GM18520 (cell line): ENCODE measurements at regions not wholly inside any gene's neighbourhood (a gene's known extent, or its start where the extent isn't known, plus 50 kb on each side); places are given as distances from the start of the nearest gene placed in this dataset.

Experiments
- ATAC-seq: cut with Tn5 transposase; IDR thresholded peaks from one replicate; pipeline ENCODE4 v1.9.1; 2021; ENCODE audit not compliant: unreplicated experiment

- no peak for ATAC-seq
These were observed 149.5 kb upstream of the RPS6KA2 start for GRCh38 chr6:166776571-166776970.

- no peak for ATAC-seq
These were observed 148.8 kb upstream of the RPS6KA2 start for GRCh38 chr6:166775923-166776220.

- no peak for ATAC-seq
These were observed 148.3 kb upstream of the RPS6KA2 start for GRCh38 chr6:166775180-166775922.

- ATAC-seq = no peak
These were observed 147.7 kb upstream of the RPS6KA2 start for GRCh38 chr6:166774770-166775169.

GRCh38 chr6:166774292-166774691 is 147.2 kb upstream of the RPS6KA2 start:
- no peak for ATAC-seq

- no peak for ATAC-seq
These were observed 145.5 kb upstream of the RPS6KA2 start for GRCh38 chr6:166772518-166772917.

GRCh38 chr6:166771701-166772100 is 144.7 kb upstream of the RPS6KA2 start:
- ATAC-seq = no peak

GRCh38 chr6:166770216-166771116 is 143.4 kb upstream of the RPS6KA2 start:
- no peak for ATAC-seq

GRCh38 chr6:166769648-166770047 is 142.6 kb upstream of the RPS6KA2 start:
- ATAC-seq = no peak

- ATAC-seq = no peak
These were observed 141.7 kb upstream of the RPS6KA2 start for GRCh38 chr6:166768761-166769160.

GRCh38 chr6:166767230-166767629 is 140.2 kb upstream of the RPS6KA2 start:
- ATAC-seq = no peak

- ATAC-seq = no peak
These were observed 139.7 kb upstream of the RPS6KA2 start for GRCh38 chr6:166766769-166767168.

- ATAC-seq = no peak
These were observed 138.1 kb upstream of the RPS6KA2 start for GRCh38 chr6:166765234-166765541.

- no peak for ATAC-seq
These were observed 137.6 kb upstream of the RPS6KA2 start for GRCh38 chr6:166764473-166765233.

- ATAC-seq = no peak
These were observed 136.8 kb upstream of the RPS6KA2 start for GRCh38 chr6:166763606-166764472.

GRCh38 chr6:166761801-166762200 is 134.8 kb upstream of the RPS6KA2 start:
- no peak for ATAC-seq

GRCh38 chr6:166760288-166760687 is 133.2 kb upstream of the RPS6KA2 start:
- no peak for ATAC-seq

GRCh38 chr6:166758136-166758704 is 131.2 kb upstream of the RPS6KA2 start:
- ATAC-seq = no peak

- ATAC-seq = no peak
These were observed 130.4 kb upstream of the RPS6KA2 start for GRCh38 chr6:166757232-166758135.
